Heart left ventricle (tissue), 13 donors: ENCODE measurements at regions not wholly inside any gene's neighbourhood (a gene's known extent, or its start where the extent isn't known, plus 50 kb on each side); places are given as distances from the start of the nearest gene placed in this dataset.

Source experiments
- CTCF ChIP-seq, 12 donors: fragments of 200-600 bp; sonication (generic) in 4 of 12; IDR thresholded peaks; one replicate each; pipeline versions ENCODE4 v1.5.0 to v1.8.0; 2018 to 2022; ENCODE audit warnings: antibody characterized with exemption in 12 of 12, mild to moderate bottlenecking in 5 of 12
- POLR2A ChIP-seq, 2 donors: fragments of 450-650 bp; IDR thresholded peaks; one replicate each; pipeline ENCODE4 v1.6.1; 2017; ENCODE audit warnings: antibody characterized with exemption in 2 of 2, mild to moderate bottlenecking in 2 of 2, moderate library complexity in 2 of 2
- donor health status: ischemic (EF 13 %, LVEDD 7.1; RV severe dilation, severe dysfunction).
- donor health status: DM: no; HTN: yes; CAD: no.
- donor health status: DM: no; HTN: no; CAD: no.
- donor health status: ischemic (EF 25% LVEDD 6.9; RV normal size, moderate dysfunction).
- donor health status: ischemic (EF 25% LVEDD 5.7; RV mildly dilated, moderate dysfunction).
- donor health status: ischemic (EF 35%, LVEDD 5.7; RV mildly dilated, moderate dysfunction).
- donor health status: nonischemic (EF 11% LVEDD 7.7; RV severe dilation, severe dysfunction).
- donor health status: DM: yes; HTN: yes; CAD: no.
- donor health status: PGD.
- donor health status: ischemic (EF 29% LVEDD 5.4; RV normal size, mild dysfunction).
- donor health status: nonischemic (EF 23%, LVEDD 6.1; RV moderate dilation, normal function).

DNA sequence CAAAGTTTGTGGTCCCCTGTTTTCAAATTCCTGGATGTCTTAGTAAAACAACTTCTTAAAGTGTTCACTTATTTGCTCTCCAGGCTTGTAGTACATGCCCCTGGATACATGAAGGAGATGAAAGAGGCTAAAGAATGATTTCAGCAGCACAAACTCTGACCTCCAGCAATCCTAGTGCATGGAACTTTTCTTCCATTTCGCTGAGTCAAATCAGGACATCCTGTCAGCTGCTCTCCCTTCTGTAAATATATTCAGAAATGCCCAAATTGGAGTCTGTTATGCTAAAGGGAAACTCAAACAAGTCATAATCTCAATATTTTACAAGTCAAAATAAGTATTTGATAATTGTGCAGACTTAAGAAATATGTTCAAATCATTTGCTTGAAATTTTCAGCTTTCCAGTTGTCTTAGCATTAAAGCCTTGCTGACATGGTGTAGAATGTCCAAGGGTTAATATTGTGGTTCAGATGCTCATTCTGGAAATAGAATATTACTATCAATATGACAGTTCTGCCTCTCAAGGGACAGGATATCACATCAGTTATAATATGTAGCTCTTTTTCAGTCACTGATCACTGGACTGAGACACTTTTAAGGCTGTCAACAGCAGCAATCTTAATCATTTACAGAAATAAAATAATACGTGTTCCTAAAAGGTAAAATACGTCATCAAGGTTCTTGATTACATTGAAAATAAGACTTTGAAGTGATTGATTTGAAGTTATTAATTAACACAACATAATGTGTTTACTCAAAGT, 1157.3 kb downstream of the PLA2G4A start:
- TF ChIP-seq POLR2A (IDR thresholded peaks at IDR 0.05) (no peak), CTCF (IDR thresholded peaks at IDR 0.05) (no peak)
